Gastroesophageal sphincter (tissue), 4 donors: ENCODE measurements at regions not wholly inside any gene's neighbourhood (a gene's known extent, or its start where the extent isn't known, plus 50 kb on each side); places are given as distances from the start of the nearest gene placed in this dataset.

Source experiments
- ATAC-seq: fragments of 150-250 bp; one replicate; pipeline ENCODE4 v1.9.1; 2016; ENCODE audit warnings: mild to moderate bottlenecking, moderate library complexity
- H3K27ac ChIP-seq, 4 donors: fragments of 200-600 bp; sonication (generic) in 3 of 4; 1 replicate in 3 of 4; 2 replicates in 1 of 4; pipeline ENCODE4 v1.5.1; 2016 to 2019
- H3K27me3 ChIP-seq: fragments of 200-600 bp; sonication (generic); one replicate; pipeline ENCODE4 v1.5.1; 2019
- H3K36me3 ChIP-seq, 2 donors: fragments of 200-600 bp; sonication (generic); one replicate each; pipeline ENCODE4 v1.5.1; 2019; ENCODE audit warnings: control low read depth in 1 of 2
- H3K4me1 ChIP-seq, 3 donors: fragments of 200-600 bp; sonication (generic); 1 replicate in 2 of 3; 2 replicates in 1 of 3; pipeline ENCODE4 v1.5.1; 2016 to 2019; ENCODE audit warnings: control low read depth in 2 of 3
- H3K4me3 ChIP-seq, 2 donors: fragments of 200-600 bp; sonication (generic); one replicate each; pipeline ENCODE4 v1.5.1; 2019; ENCODE audit warnings: mild to moderate bottlenecking in 1 of 2, moderate library complexity in 1 of 2
- H3K9me3 ChIP-seq, 3 donors: fragments of 200-600 bp; sonication (generic); one replicate each; pipeline ENCODE4 v1.5.1; 2017 to 2019; ENCODE audit warnings: control low read depth in 2 of 3
- CTCF ChIP-seq, 4 experiments: fragments of 200-600 bp in 2 of 4; fragments of 450-650 bp in 2 of 4; sonication (generic) in 1 of 4; IDR thresholded peaks; one replicate each; pipeline ENCODE4 v1.5.1; 2017 to 2019; ENCODE audit warnings: antibody characterized with exemption in 4 of 4, mild to moderate bottlenecking in 2 of 4, moderate library complexity in 2 of 4
- EP300 ChIP-seq: sonication (generic); formaldehyde crosslinking; IDR thresholded peaks from one replicate; pipeline ENCODE4 v1.6.1; 2017; ENCODE audit warnings: antibody characterized with exemption, mild to moderate bottlenecking
- POLR2A ChIP-seq, 2 donors: fragments of 450-650 bp; IDR thresholded peaks; one replicate each; pipeline ENCODE4 v1.6.1; 2017; ENCODE audit warnings: antibody characterized with exemption in 2 of 2, mild to moderate bottlenecking in 2 of 2, moderate library complexity in 1 of 2
- POLR2AphosphoS5 ChIP-seq: sonication (generic); formaldehyde crosslinking; IDR thresholded peaks from one replicate; pipeline ENCODE4 v1.6.1; 2017; ENCODE audit warnings: antibody characterized with exemption
- WGBS, 2 donors: methylation state at CpG; one replicate each; pipeline ENCODE4 v1.1.5; 2018; ENCODE audit warnings: low coverage in 1 of 2; 5-methylcytosine and 5-hydroxymethylcytosine counted together

GRCh38 chr3:36232797-36233489 lies 147.4 kb upstream of the STAC start:
- TF ChIP-seq POLR2A (IDR thresholded peaks at IDR 0.05) (no peak), POLR2AphosphoS5 (no peak)
- H3K36me3 ChIP-seq = no peaks in the 10 kb centered on the region
- no peak overlapping the region for H3K4me3 ChIP-seq
- no peak overlapping the region for H3K27ac ChIP-seq
- H3K4me1 ChIP-seq = no peaks in the 10 kb centered on the region
- no peak for ATAC-seq
- peaks cover 0 to 18% (median 0%) of the 10 kb centered on the region in 3 donors for H3K9me3 ChIP-seq
- H3K27me3 ChIP-seq = no peaks in the 10 kb centered on the region

GRCh38 chr3:36244728-36245127 lies 135.6 kb upstream of the STAC start:
- Histone ChIP-seq H3K36me3 (no peaks in the 10 kb centered on the region), H3K27me3 (no peaks in the 10 kb centered on the region), H3K4me1 (no peaks in the 10 kb centered on the region), H3K9me3 (no peaks in the 10 kb centered on the region), H3K4me3 (no peak overlapping the region), H3K27ac (no peak overlapping the region)
- no peak for TF ChIP-seq EP300
- TF ChIP-seq CTCF (IDR thresholded peaks at IDR 0.05) = no peak
- TF ChIP-seq POLR2AphosphoS5 = no peak
- TF ChIP-seq POLR2A (IDR thresholded peaks at IDR 0.05) = no peak
- WGBS, 2 donors = 71 to 86% methylated on average over 1 of the region's 1 CpG
- ATAC-seq = no peak

- WGBS, 2 donors = 77 to 100% methylated on average over 1 to 3 of the region's 3 CpGs
- peaks cover 0 to 22% (median 0%) of the 10 kb centered on the region in 3 donors for H3K9me3 ChIP-seq
- no peaks in the 10 kb centered on the region for H3K27me3 ChIP-seq
- no peaks in the 10 kb centered on the region for H3K4me1 ChIP-seq
- ATAC-seq = no peak
- no peak overlapping the region for H3K27ac ChIP-seq
- H3K4me3 ChIP-seq = no peak overlapping the region
- TF ChIP-seq CTCF (IDR thresholded peaks at IDR 0.05) (no peak), POLR2AphosphoS5 (no peak), EP300 (no peak), POLR2A (IDR thresholded peaks at IDR 0.05) (no peak)
- no peaks in the 10 kb centered on the region for H3K36me3 ChIP-seq
Observed at GRCh38 chr3:36248374-36248773, 131.9 kb upstream of the STAC start.

GRCh38 chr3:36250191-36250590 lies 130.1 kb upstream of the STAC start:
- no peaks in the 10 kb centered on the region for H3K4me1 ChIP-seq
- H3K36me3 ChIP-seq = no peaks in the 10 kb centered on the region
- WGBS, 2 donors = no CpG with 5 or more reads among the region's 1 CpG
- no peak for ATAC-seq
- TF ChIP-seq POLR2AphosphoS5 (no peak), EP300 (no peak), CTCF (IDR thresholded peaks at IDR 0.05) (no peak), POLR2A (IDR thresholded peaks at IDR 0.05) (no peak)
- H3K27me3 ChIP-seq = no peaks in the 10 kb centered on the region
- peaks cover 0 to 32% (median 0%) of the 10 kb centered on the region in 3 donors for H3K9me3 ChIP-seq
- H3K27ac ChIP-seq = no peak overlapping the region
- H3K4me3 ChIP-seq = no peak overlapping the region

- TF ChIP-seq POLR2AphosphoS5 (no peak), CTCF (IDR thresholded peaks at IDR 0.05) (no peak), EP300 (no peak), POLR2A (IDR thresholded peaks at IDR 0.05) (no peak)
- WGBS, 2 donors = 85 to 100% methylated on average over 3 of the region's 3 CpGs
- Histone ChIP-seq H3K4me1 (no peaks in the 10 kb centered on the region), H3K27me3 (no peaks in the 10 kb centered on the region), H3K36me3 (no peaks in the 10 kb centered on the region), H3K9me3 (peaks cover 0 to 20% (median 0%) of the 10 kb centered on the region in 3 donors), H3K27ac (no peak overlapping the region), H3K4me3 (no peak overlapping the region)
- no peak for ATAC-seq
Observed at GRCh38 chr3:36257158-36257852, 123.0 kb upstream of the STAC start.
